ENCODE measurements at regions not wholly inside any gene's neighbourhood (a gene's known extent, or its start where the extent isn't known, plus 50 kb on each side); places are given as distances from the start of the nearest gene placed in this dataset.

GRCh38 chr2:206389164-206389563, 54.2 kb upstream of the ADAM23 start:
- Histone ChIP-seq H3K27me3 (ENCODE audit: control insufficient read depth, insufficient read depth, low read length) (no peaks in the 10 kb centered on the region), H3K27ac (ENCODE audit: low read depth, low read length) (no peak overlapping the region), H3K4me3 (ENCODE audit: low read depth, low read length) (no peak overlapping the region), H3K9me3 (ENCODE audit: control insufficient read depth, insufficient read depth, low read length) (no peaks in the 10 kb centered on the region), H3K36me3 (ENCODE audit: control insufficient read depth, insufficient read depth, low read length) (no peaks in the 10 kb centered on the region), H3K4me1 (ENCODE audit: control insufficient read depth, insufficient read depth, low read length) (no peaks in the 10 kb centered on the region)
- no peak for DNase-seq (ENCODE audit: low read depth in 4 of 6, low spot score in 6 of 6)
- WGBS (ENCODE audit: insufficient coverage) = no CpG with 5 or more reads among the region's 2 CpGs

- WGBS (ENCODE audit: insufficient coverage) = no CpG with 5 or more reads among the region's 2 CpGs
Observed at GRCh38 chr2:206390181-206390580, 53.2 kb upstream of the ADAM23 start.

GRCh38 chr2:206392118-206392517, 51.2 kb upstream of the ADAM23 start:
- Histone ChIP-seq H3K36me3 (ENCODE audit: control insufficient read depth, insufficient read depth, low read length) (no peaks in the 10 kb centered on the region), H3K4me3 (ENCODE audit: low read depth, low read length) (no peak overlapping the region), H3K27ac (ENCODE audit: low read depth, low read length) (no peak overlapping the region), H3K4me1 (ENCODE audit: control insufficient read depth, insufficient read depth, low read length) (no peaks in the 10 kb centered on the region), H3K27me3 (ENCODE audit: control insufficient read depth, insufficient read depth, low read length) (no peaks in the 10 kb centered on the region), H3K9me3 (ENCODE audit: control insufficient read depth, insufficient read depth, low read length) (no peaks in the 10 kb centered on the region)
- DNase-seq (ENCODE audit: low read depth in 4 of 6, low spot score in 6 of 6) = no peak
- no CpG with 5 or more reads among the region's 2 CpGs for WGBS (ENCODE audit: insufficient coverage)

More at GRCh38 chr2:206390181-206390580, 53.2 kb upstream of the ADAM23 start:
- Histone ChIP-seq H3K9me3 (ENCODE audit: control insufficient read depth, insufficient read depth, low read length) (no peaks in the 10 kb centered on the region), H3K36me3 (ENCODE audit: control insufficient read depth, insufficient read depth, low read length) (no peaks in the 10 kb centered on the region), H3K27ac (ENCODE audit: low read depth, low read length) (no peak overlapping the region), H3K4me3 (ENCODE audit: low read depth, low read length) (no peak overlapping the region), H3K27me3 (ENCODE audit: control insufficient read depth, insufficient read depth, low read length) (no peaks in the 10 kb centered on the region), H3K4me1 (ENCODE audit: control insufficient read depth, insufficient read depth, low read length) (no peaks in the 10 kb centered on the region)
- no peak for DNase-seq (ENCODE audit: low read depth in 4 of 6, low spot score in 6 of 6)
